ENCODE measurements at regions not wholly inside any gene's neighbourhood (a gene's known extent, or its start where the extent isn't known, plus 50 kb on each side); places are given as distances from the start of the nearest gene placed in this dataset.

DNA sequence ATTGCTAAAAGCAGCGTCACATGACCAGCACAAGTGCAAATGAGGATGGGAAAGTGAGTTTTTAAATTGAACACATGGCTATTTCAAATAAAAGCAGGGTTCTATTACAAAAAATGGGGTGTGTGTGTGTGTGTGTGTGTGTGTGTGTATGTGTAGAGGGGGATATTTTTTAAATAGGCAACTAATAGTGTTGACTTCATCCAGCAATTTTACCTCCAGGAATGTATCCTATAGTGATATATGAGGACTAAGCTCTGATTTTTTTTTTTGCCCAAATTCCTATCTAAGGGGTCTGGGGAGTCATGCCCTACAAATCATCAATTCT, 78.9 kb upstream of the AMN1 start:
- TF ChIP-seq, protein P1, sequence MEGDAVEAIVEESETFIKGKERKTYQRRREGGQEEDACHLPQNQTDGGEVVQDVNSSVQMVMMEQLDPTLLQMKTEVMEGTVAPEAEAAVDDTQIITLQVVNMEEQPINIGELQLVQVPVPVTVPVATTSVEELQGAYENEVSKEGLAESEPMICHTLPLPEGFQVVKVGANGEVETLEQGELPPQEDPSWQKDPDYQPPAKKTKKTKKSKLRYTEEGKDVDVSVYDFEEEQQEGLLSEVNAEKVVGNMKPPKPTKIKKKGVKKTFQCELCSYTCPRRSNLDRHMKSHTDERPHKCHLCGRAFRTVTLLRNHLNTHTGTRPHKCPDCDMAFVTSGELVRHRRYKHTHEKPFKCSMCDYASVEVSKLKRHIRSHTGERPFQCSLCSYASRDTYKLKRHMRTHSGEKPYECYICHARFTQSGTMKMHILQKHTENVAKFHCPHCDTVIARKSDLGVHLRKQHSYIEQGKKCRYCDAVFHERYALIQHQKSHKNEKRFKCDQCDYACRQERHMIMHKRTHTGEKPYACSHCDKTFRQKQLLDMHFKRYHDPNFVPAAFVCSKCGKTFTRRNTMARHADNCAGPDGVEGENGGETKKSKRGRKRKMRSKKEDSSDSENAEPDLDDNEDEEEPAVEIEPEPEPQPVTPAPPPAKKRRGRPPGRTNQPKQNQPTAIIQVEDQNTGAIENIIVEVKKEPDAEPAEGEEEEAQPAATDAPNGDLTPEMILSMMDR (IDR thresholded peaks at IDR 0.05) = no peak
- no peak for TF ChIP-seq POLR2A (IDR thresholded peaks at IDR 0.05)
